Astrocyte of the cerebellum (primary cell): ENCODE measurements at regions not wholly inside any gene's neighbourhood (a gene's known extent, or its start where the extent isn't known, plus 50 kb on each side); places are given as distances from the start of the nearest gene placed in this dataset.
"Not testable (repeated sequence)": the region's sequence is repeated elsewhere in the genome, so short reads cannot be mapped to it uniquely, and the experiment has no call there.

Experiments
- DNase-seq: peaks from one replicate; pipeline ENCODE4 v3.0.0-alpha.2; 2011; ENCODE audit warnings: low read depth
- H3K4me3 ChIP-seq: 2 replicates; pipeline ENCODE4 v1.5.1; 2011; ENCODE audit warnings: mild to moderate bottlenecking, low read depth, low read length, moderate library complexity
- in situ Hi-C: cut with HindIII; loops from 2 replicates; pipeline ENCODE4 v1.10.0; 2017; ENCODE audit warnings: low sequenced_read_pairs
- TF ChIP-seq, protein P1 (sequence below): IDR thresholded peaks from 2 replicates; pipeline ENCODE4 v1.5.1; 2012; ENCODE audit warnings: low read length, low read depth, moderate library complexity, mild to moderate bottlenecking; ENCODE audit errors: missing control alignments

- DNase-seq: no peak
- in situ Hi-C loops: no loop called here
- TF ChIP-seq, protein P1, sequence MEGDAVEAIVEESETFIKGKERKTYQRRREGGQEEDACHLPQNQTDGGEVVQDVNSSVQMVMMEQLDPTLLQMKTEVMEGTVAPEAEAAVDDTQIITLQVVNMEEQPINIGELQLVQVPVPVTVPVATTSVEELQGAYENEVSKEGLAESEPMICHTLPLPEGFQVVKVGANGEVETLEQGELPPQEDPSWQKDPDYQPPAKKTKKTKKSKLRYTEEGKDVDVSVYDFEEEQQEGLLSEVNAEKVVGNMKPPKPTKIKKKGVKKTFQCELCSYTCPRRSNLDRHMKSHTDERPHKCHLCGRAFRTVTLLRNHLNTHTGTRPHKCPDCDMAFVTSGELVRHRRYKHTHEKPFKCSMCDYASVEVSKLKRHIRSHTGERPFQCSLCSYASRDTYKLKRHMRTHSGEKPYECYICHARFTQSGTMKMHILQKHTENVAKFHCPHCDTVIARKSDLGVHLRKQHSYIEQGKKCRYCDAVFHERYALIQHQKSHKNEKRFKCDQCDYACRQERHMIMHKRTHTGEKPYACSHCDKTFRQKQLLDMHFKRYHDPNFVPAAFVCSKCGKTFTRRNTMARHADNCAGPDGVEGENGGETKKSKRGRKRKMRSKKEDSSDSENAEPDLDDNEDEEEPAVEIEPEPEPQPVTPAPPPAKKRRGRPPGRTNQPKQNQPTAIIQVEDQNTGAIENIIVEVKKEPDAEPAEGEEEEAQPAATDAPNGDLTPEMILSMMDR: no peak
- H3K4me3 ChIP-seq: no peak overlapping the region
These were observed 225.4 kb downstream of the KLHL28 start for GRCh38 chr14:44736326-44736725.

DNA sequence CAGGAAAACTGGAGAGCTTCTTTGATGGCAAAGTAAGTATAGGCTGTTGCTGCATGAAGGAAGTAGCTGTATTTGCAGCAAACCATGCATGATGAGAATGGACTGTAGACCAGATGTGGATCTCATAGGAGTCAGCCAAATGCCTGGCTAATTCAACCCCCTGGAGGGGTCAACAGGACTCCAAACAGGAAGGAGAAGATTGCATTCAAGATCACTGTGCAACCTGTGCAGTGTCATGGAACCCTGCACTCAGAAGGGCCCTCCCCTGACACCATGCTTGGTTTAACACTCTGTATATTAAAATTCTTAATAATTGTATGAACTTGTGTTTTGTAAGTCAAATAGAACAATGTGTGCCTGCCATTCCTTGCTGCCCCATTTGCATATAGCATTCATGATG lies 225.1 kb upstream of the FSCB start:
- TF ChIP-seq, protein P1: no peak
- in situ Hi-C loops: no loop called here
- no peak for DNase-seq
- no peak overlapping the region for H3K4me3 ChIP-seq

GRCh38 chr14:44730860-44731259 lies 223.8 kb upstream of the FSCB start:
- in situ Hi-C loops: no loop called here
- no peak for DNase-seq
- TF ChIP-seq, protein P1: no peak
- no peak overlapping the region for H3K4me3 ChIP-seq

GRCh38 chr14:44721395-44721794 lies 214.3 kb upstream of the FSCB start:
- in situ Hi-C loops, DNase-seq, H3K4me3 ChIP-seq: not testable (repeated sequence)

- no peak overlapping the region for H3K4me3 ChIP-seq
- in situ Hi-C loops: no loop called here
- DNase-seq: no peak
- TF ChIP-seq, protein P1: no peak
These were observed 213.6 kb upstream of the FSCB start for GRCh38 chr14:44720707-44721106.

GRCh38 chr14:44712024-44712815 lies 205.1 kb upstream of the FSCB start:
- in situ Hi-C loops: no loop called here
- TF ChIP-seq, protein P1: no peak
- no peak overlapping the region for H3K4me3 ChIP-seq
- no peak for DNase-seq

DNA sequence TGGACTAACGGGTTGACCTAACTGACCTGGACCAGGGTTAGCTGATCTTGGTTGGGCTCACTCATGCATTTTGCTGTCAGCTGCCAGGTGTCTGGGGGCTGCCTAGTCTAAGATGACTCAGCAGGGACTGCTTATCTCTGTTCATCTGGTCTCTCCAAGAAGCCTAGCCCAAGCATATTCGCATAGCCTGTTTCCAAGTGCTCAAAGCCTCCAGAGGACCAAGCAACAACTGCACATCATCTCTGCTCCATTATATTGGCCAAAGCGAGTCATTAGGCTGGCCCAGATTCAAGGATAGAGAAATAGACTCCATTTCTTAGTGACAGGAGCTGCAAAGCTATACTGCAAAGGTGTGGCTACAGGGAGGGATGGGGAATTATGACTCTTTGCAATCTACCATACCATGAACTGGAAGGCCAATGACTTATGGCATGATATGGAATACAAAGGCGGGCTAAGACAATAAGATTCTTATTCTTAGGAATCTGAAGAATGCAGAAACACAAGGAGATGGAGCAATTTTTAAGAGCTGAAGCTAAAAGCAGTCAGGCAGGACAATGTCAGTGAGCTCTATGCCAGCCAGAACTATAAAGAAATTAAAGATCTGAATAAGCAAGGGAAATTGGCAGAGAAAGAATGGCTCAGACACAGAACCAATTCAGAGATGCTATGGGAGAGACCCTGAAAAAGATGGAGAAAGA lies 194.6 kb upstream of the FSCB start:
- DNase-seq: no peak
- in situ Hi-C loops: no loop called here
- TF ChIP-seq, protein P1: no peak
- no peak overlapping the region for H3K4me3 ChIP-seq
